ENCODE measurements at regions not wholly inside any gene's neighbourhood (a gene's known extent, or its start where the extent isn't known, plus 50 kb on each side); places are given as distances from the start of the nearest gene placed in this dataset.

DNA sequence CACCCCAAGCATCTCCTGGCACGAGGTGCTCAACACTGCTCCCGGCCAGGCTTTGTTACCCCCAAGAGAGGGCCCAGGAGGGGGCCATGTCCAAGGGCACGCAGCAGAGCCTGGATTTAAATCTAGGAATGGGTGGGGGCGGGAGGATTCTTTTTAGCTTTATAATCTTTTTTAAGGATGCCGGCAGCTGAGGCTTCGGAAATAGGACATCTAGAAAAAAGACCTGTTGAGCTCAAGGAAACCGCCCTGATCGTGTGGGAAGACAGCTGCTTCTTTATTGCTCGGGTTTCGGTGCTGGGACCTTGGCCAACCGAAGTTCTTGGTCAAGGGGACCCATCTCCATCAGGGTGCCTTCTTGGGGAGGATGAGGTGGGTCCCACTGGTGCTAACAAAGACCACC lies 317.9 kb downstream of the CTTN start:
- H2AFZ ChIP-seq (ENCODE audit: low read depth, low read length) = no peak overlapping the region
- no peak overlapping the region for H3K9ac ChIP-seq (ENCODE audit: low read depth, low read length)
- DNase-seq (no peak), ATAC-seq (ENCODE audit: insufficient read depth, low read depth) (no peak)
- no peak for TF ChIP-seq EZH2 (IDR thresholded peaks at IDR 0.05; ENCODE audit: borderline replicate concordance, low read depth, low read length, severe bottlenecking)
- TF ChIP-seq, protein P1, sequence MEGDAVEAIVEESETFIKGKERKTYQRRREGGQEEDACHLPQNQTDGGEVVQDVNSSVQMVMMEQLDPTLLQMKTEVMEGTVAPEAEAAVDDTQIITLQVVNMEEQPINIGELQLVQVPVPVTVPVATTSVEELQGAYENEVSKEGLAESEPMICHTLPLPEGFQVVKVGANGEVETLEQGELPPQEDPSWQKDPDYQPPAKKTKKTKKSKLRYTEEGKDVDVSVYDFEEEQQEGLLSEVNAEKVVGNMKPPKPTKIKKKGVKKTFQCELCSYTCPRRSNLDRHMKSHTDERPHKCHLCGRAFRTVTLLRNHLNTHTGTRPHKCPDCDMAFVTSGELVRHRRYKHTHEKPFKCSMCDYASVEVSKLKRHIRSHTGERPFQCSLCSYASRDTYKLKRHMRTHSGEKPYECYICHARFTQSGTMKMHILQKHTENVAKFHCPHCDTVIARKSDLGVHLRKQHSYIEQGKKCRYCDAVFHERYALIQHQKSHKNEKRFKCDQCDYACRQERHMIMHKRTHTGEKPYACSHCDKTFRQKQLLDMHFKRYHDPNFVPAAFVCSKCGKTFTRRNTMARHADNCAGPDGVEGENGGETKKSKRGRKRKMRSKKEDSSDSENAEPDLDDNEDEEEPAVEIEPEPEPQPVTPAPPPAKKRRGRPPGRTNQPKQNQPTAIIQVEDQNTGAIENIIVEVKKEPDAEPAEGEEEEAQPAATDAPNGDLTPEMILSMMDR (IDR thresholded peaks at IDR 0.05; ENCODE audit: borderline replicate concordance, extremely low read depth, low read length, poor library complexity, severe bottlenecking) = no peak
- peaks cover 13% of the 10 kb centered on the region for H4K20me1 ChIP-seq (ENCODE audit: insufficient read depth, low read length)
- H3K4me2 ChIP-seq (ENCODE audit: insufficient read depth, low read length) = no peak overlapping the region
- H3K79me2 ChIP-seq (ENCODE audit: insufficient read depth, low read length) = no peaks in the 10 kb centered on the region
- no peaks in the 10 kb centered on the region for H3K36me3 ChIP-seq (ENCODE audit: insufficient read depth, low read length)
- no peak overlapping the region for H3K27ac ChIP-seq (ENCODE audit: low read length)
- H3K4me3 ChIP-seq (ENCODE audit: low read depth in 1 of 2, low read length in 2 of 2) = no peak overlapping the region
- no peaks in the 10 kb centered on the region for H3K9me3 ChIP-seq (ENCODE audit: insufficient read depth, low read length, severe bottlenecking)
- no peaks in the 10 kb centered on the region for H3K4me1 ChIP-seq (ENCODE audit: insufficient read depth, low read length)
- H3K27me3 ChIP-seq (ENCODE audit: insufficient read depth, low read length, poor library complexity) = peaks cover 5% of the 10 kb centered on the region

GRCh38 chr11:70716986-70717775 lies 318.9 kb downstream of the CTTN start:
- DNase-seq (peak; percentile 7), ATAC-seq (ENCODE audit: insufficient read depth, low read depth) (no peak)
- H3K4me1 ChIP-seq (ENCODE audit: insufficient read depth, low read length) = no peaks in the 10 kb centered on the region
- H3K4me2 ChIP-seq (ENCODE audit: insufficient read depth, low read length) = no peak overlapping the region
- no peaks in the 10 kb centered on the region for H3K79me2 ChIP-seq (ENCODE audit: insufficient read depth, low read length)
- no peak overlapping the region for H3K27ac ChIP-seq (ENCODE audit: low read length)
- no peaks in the 10 kb centered on the region for H3K36me3 ChIP-seq (ENCODE audit: insufficient read depth, low read length)
- no peak overlapping the region for H2AFZ ChIP-seq (ENCODE audit: low read depth, low read length)
- TF ChIP-seq, protein P1 (IDR thresholded peaks at IDR 0.05; ENCODE audit: borderline replicate concordance, extremely low read depth, low read length, poor library complexity, severe bottlenecking) = no peak
- TF ChIP-seq EZH2 (IDR thresholded peaks at IDR 0.05; ENCODE audit: borderline replicate concordance, low read depth, low read length, severe bottlenecking) = no peak
- no peak overlapping the region for H3K4me3 ChIP-seq (ENCODE audit: low read depth in 1 of 2, low read length in 2 of 2)
- no peak overlapping the region for H3K9ac ChIP-seq (ENCODE audit: low read depth, low read length)
- H4K20me1 ChIP-seq (ENCODE audit: insufficient read depth, low read length) = peaks cover 13% of the 10 kb centered on the region
- H3K27me3 ChIP-seq (ENCODE audit: insufficient read depth, low read length, poor library complexity) = peaks cover 10% of the 10 kb centered on the region
- H3K9me3 ChIP-seq (ENCODE audit: insufficient read depth, low read length, severe bottlenecking) = no peaks in the 10 kb centered on the region

GRCh38 chr11:70717936-70718595 lies 319.7 kb downstream of the CTTN start:
- DNase-seq (no peak), ATAC-seq (ENCODE audit: insufficient read depth, low read depth) (no peak)
- TF ChIP-seq, protein P1 (IDR thresholded peaks at IDR 0.05; ENCODE audit: borderline replicate concordance, extremely low read depth, low read length, poor library complexity, severe bottlenecking) = no peak
- no peak for TF ChIP-seq EZH2 (IDR thresholded peaks at IDR 0.05; ENCODE audit: borderline replicate concordance, low read depth, low read length, severe bottlenecking)
- no peaks in the 10 kb centered on the region for H3K79me2 ChIP-seq (ENCODE audit: insufficient read depth, low read length)
- peaks cover 6% of the 10 kb centered on the region; the same call in 1 of the 2 replicates for H4K20me1 ChIP-seq (ENCODE audit: insufficient read depth, low read length)
- H2AFZ ChIP-seq (ENCODE audit: low read depth, low read length) = no peak overlapping the region
- H3K4me1 ChIP-seq (ENCODE audit: insufficient read depth, low read length) = no peaks in the 10 kb centered on the region
- peaks cover 10% of the 10 kb centered on the region for H3K27me3 ChIP-seq (ENCODE audit: insufficient read depth, low read length, poor library complexity)
- no peak overlapping the region for H3K27ac ChIP-seq (ENCODE audit: low read length)
- no peak overlapping the region for H3K4me2 ChIP-seq (ENCODE audit: insufficient read depth, low read length)
- no peak overlapping the region for H3K4me3 ChIP-seq (ENCODE audit: low read depth in 1 of 2, low read length in 2 of 2)
- no peaks in the 10 kb centered on the region for H3K36me3 ChIP-seq (ENCODE audit: insufficient read depth, low read length)
- H3K9ac ChIP-seq (ENCODE audit: low read depth, low read length) = no peak overlapping the region
- H3K9me3 ChIP-seq (ENCODE audit: insufficient read depth, low read length, severe bottlenecking) = no peaks in the 10 kb centered on the region
